GM21367 (cell line): ENCODE measurements at regions not wholly inside any gene's neighbourhood (a gene's known extent, or its start where the extent isn't known, plus 50 kb on each side); places are given as distances from the start of the nearest gene placed in this dataset.
A peak's percentile ranks its signal among the peaks of the same experiment; 100 is the strongest.

Source experiments
- ATAC-seq: cut with Tn5 transposase; IDR thresholded peaks from one replicate; pipeline ENCODE4 v1.9.1; 2021; ENCODE audit not compliant: unreplicated experiment

DNA sequence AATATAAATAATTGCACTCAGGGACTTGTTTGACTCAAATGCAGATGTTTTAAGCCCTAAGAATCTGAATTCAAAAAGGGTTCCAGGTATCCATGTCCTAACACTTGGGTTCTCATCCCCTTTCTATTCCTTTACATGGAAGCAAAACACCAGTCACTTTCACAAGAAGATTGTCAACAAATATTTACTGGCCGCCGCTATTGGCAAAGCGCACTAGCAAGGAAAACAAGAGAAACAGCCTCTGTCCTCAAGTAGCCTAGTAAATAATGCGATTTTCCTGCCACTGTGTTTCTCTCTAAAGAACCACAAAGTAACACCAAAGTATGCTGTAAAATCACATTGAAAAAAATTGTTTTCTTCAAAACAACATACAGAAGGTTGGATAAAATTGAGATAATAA is 66.7 kb upstream of the EZH2 start:
- ATAC-seq, result no peak

- ATAC-seq, result no peak
These were observed 61.1 kb upstream of the EZH2 start for GRCh38 chr7:148944935-148945934.

- ATAC-seq, result peak; percentile 46
These were observed 57.6 kb upstream of the EZH2 start for GRCh38 chr7:148941598-148942275.

GRCh38 chr7:148940702-148941597 is 56.9 kb upstream of the EZH2 start:
- peak; percentile 53 for ATAC-seq

DNA sequence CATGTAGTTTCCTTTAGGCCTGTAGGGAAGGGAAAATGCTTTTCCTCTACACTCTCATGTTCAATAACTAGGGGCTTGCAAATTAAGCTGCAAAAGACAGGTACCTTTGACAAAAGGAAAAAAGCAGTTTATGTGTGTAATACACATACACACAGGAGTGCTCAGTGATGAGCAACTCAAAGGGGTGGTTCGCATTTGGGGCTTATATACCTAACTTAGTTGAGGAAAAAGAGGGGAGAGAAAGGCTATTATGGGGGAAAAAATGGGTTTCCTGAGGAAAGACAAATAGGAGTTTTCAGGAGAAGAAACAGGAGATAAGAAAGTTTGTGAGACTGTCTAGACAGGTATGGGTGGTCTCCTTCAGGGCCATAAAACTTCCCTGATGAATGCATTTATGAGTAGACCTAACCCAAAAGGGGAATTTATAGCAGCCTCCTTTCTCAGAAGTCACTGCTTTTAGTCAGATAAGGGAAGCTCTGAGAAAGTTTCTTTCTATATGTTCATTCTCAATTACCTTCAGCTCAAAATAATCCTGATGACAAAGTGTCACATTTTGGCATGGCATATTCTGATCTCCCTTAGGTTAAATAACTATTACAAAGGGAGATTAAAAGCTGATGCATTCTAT is 55.2 kb upstream of the EZH2 start:
- no peak for ATAC-seq

GRCh38 chr7:148935451-148935850 is 51.4 kb upstream of the EZH2 start:
- no peak for ATAC-seq
